GM23248 (cell line): ENCODE measurements at regions not wholly inside any gene's neighbourhood (a gene's known extent, or its start where the extent isn't known, plus 50 kb on each side); places are given as distances from the start of the nearest gene placed in this dataset.

ENCODE experiments used
- EZH2 ChIP-seq: fragments of 200-600 bp; sonication (generic); IDR thresholded peaks from 2 replicates; pipeline ENCODE4 v1.6.1; 2018; ENCODE audit warnings: antibody characterized with exemption, mild to moderate bottlenecking; ENCODE audit not compliant: insufficient read depth, poor library complexity, severe bottlenecking
- EZH2phosphoT487 ChIP-seq: fragments of 200-600 bp; sonication (generic); IDR thresholded peaks from 2 replicates; pipeline ENCODE4 v1.6.1; 2018; ENCODE audit warnings: antibody characterized with exemption, moderate library complexity, mild to moderate bottlenecking, low read depth; ENCODE audit not compliant: insufficient read depth

GRCh38 chrX:110614596-110614995, 181.0 kb downstream of the CHRDL1 start:
- no peak for TF ChIP-seq EZH2
- no peak for TF ChIP-seq EZH2phosphoT487
